IMR-90 (cell line): ENCODE measurements at regions not wholly inside any gene's neighbourhood (a gene's known extent, or its start where the extent isn't known, plus 50 kb on each side); places are given as distances from the start of the nearest gene placed in this dataset.

Source experiments
- BHLHE40 ChIP-seq: fragments of 150-350 bp; IDR thresholded peaks from 2 replicates; pipeline ENCODE4 v1.6.1; 2016; ENCODE audit warnings: mild to moderate bottlenecking, low read depth, low read length
- FOS ChIP-seq: fragments of 150-350 bp; IDR thresholded peaks from 2 replicates; pipeline ENCODE4 v1.6.1; 2016; ENCODE audit warnings: low read depth, low read length
- MAZ ChIP-seq: IDR thresholded peaks from 2 replicates; pipeline ENCODE4 v1.6.1; 2012; ENCODE audit warnings: low read depth, mild to moderate bottlenecking, low read length, improper control_type of control experiment, moderate library complexity, borderline replicate concordance
- NFE2L2 ChIP-seq: fragments of 150-350 bp; IDR thresholded peaks from 2 replicates; pipeline ENCODE4 v1.6.1; 2016; ENCODE audit warnings: low read depth, mild to moderate bottlenecking, low read length
- POLR2A ChIP-seq: IDR thresholded peaks from 2 replicates; pipeline ENCODE4 v1.6.1; 2012; ENCODE audit warnings: mild to moderate bottlenecking, low read depth, low read length
- RAD21 ChIP-seq: IDR thresholded peaks from 2 replicates; pipeline ENCODE4 v1.6.1; 2012; ENCODE audit warnings: low read length, improper control_type of control experiment
- RCOR1 ChIP-seq: IDR thresholded peaks from 2 replicates; pipeline ENCODE4 v1.6.1; 2012; ENCODE audit warnings: mild to moderate bottlenecking, low read length, improper control_type of control experiment; ENCODE audit not compliant: insufficient replicate concordance
- TF ChIP-seq, protein P1 (sequence below): conservative IDR thresholded peaks from 2 replicates; pipeline ENCODE4 v1.5.1; 2012; ENCODE audit warnings: mild to moderate bottlenecking, low read depth, low read length, improper control_type of control experiment
- TF ChIP-seq, protein P2 (sequence below): fragments of 150-350 bp; IDR thresholded peaks from 2 replicates; pipeline ENCODE4 v1.6.1; 2017; ENCODE audit warnings: mild to moderate bottlenecking, antibody characterized with exemption, low read length, low read depth

DNA sequence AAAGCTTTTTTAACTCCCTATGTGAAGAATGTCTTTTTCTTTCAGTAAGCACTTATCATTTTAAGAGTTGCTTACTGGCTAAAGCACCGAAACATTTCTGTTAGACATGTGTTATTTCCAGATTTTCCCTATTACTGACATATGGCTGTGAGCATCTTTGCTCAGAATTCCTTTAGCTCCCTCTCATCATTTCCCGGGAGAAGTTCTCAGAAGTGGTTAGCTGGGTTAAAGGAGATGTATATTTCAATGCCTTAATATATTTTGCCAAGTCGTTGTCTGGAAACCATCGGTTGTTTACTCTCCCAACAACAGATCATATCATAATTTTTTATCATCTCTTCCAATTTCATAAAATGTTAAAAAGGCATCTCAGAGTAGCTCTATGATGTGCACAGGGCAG lies 396.5 kb downstream of the OCA2 start:
- TF ChIP-seq, protein P1, sequence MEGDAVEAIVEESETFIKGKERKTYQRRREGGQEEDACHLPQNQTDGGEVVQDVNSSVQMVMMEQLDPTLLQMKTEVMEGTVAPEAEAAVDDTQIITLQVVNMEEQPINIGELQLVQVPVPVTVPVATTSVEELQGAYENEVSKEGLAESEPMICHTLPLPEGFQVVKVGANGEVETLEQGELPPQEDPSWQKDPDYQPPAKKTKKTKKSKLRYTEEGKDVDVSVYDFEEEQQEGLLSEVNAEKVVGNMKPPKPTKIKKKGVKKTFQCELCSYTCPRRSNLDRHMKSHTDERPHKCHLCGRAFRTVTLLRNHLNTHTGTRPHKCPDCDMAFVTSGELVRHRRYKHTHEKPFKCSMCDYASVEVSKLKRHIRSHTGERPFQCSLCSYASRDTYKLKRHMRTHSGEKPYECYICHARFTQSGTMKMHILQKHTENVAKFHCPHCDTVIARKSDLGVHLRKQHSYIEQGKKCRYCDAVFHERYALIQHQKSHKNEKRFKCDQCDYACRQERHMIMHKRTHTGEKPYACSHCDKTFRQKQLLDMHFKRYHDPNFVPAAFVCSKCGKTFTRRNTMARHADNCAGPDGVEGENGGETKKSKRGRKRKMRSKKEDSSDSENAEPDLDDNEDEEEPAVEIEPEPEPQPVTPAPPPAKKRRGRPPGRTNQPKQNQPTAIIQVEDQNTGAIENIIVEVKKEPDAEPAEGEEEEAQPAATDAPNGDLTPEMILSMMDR = no peak
- TF ChIP-seq POLR2A = no peak
- no peak for TF ChIP-seq RAD21
- no peak for TF ChIP-seq BHLHE40
- no peak for TF ChIP-seq MAZ
- TF ChIP-seq, protein P2, sequence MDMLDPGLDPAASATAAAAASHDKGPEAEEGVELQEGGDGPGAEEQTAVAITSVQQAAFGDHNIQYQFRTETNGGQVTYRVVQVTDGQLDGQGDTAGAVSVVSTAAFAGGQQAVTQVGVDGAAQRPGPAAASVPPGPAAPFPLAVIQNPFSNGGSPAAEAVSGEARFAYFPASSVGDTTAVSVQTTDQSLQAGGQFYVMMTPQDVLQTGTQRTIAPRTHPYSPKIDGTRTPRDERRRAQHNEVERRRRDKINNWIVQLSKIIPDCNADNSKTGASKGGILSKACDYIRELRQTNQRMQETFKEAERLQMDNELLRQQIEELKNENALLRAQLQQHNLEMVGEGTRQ = no peak
- no peak for TF ChIP-seq FOS
- TF ChIP-seq RCOR1 = no peak
- no peak for TF ChIP-seq NFE2L2
